SK-N-SH (cell line): ENCODE measurements at regions not wholly inside any gene's neighbourhood (a gene's known extent, or its start where the extent isn't known, plus 50 kb on each side); places are given as distances from the start of the nearest gene placed in this dataset.
A peak's percentile ranks its signal among the peaks of the same experiment; 100 is the strongest.

ENCODE experiments used
- CTCF ChIA-PET: fragments of 300-600, 350-600 bp; formaldehyde crosslinking; extraction: SDS; loops from one replicate; lab custom pipeline; 2021; lab: Yijun Ruan, JAX
- POLR2A ChIA-PET: fragments of 350-600 bp; sonication (Branson Sonifier 250); formaldehyde crosslinking; extraction: SDS; loops from one replicate; lab custom pipeline; 2020; ENCODE audit warnings: antibody characterized with exemption, inconsistent platforms; lab: Yijun Ruan, JAX
- DNase-seq: peaks from one replicate; pipeline ENCODE4 v3.0.0; 2012
- H2AFZ ChIP-seq: fragments of 200-600 bp; sonication (generic); 2 replicates; pipeline ENCODE4 v1.8.1; 2016; ENCODE audit warnings: antibody characterized with exemption, mild to moderate bottlenecking, low read depth
- H3F3A ChIP-seq: fragments of 200-600 bp; sonication (generic); replicated peaks from 2 replicates; pipeline ENCODE3; 2016; ENCODE audit warnings: antibody characterized with exemption, mild to moderate bottlenecking; ENCODE audit not compliant: insufficient read depth
- H3K27ac ChIP-seq, 2 experiments: fragments of 200-500 bp in 1 of 2; fragments of 200-600 bp in 1 of 2; sonication (Bioruptor generic) in 1 of 2; sonication (generic), shearing (Covaris generic) in 1 of 2; 2 replicates each; pipeline versions ENCODE4 v1.5.1 to v1.6.1; 2014 to 2016; ENCODE audit warnings: low read depth in 2 of 2, inconsistent platforms in 1 of 2, low read length in 1 of 2, mild to moderate bottlenecking in 1 of 2, mixed read lengths in 1 of 2
- H3K27me3 ChIP-seq: fragments of 200-600 bp; sonication (generic), shearing (Covaris generic); 2 replicates; pipeline ENCODE4 v1.6.1; 2016; ENCODE audit warnings: mixed run types; ENCODE audit not compliant: insufficient read depth
- H3K36me3 ChIP-seq, 2 experiments: fragments of 200-500 bp in 1 of 2; fragments of 200-600 bp in 1 of 2; sonication (Bioruptor generic) in 1 of 2; sonication (generic) in 1 of 2; replicated peaks in 1 of 2; 2 replicates each; pipeline versions ENCODE3 to v1.5.1; 2014 to 2016; ENCODE audit warnings: low read length in 1 of 2, mild to moderate bottlenecking in 1 of 2; ENCODE audit not compliant: insufficient read depth in 2 of 2, control insufficient read depth in 1 of 2
- H3K4me1 ChIP-seq, 2 experiments: fragments of 200-500 bp in 1 of 2; fragments of 200-600 bp in 1 of 2; sonication (Bioruptor generic) in 1 of 2; sonication (generic), shearing (Covaris generic) in 1 of 2; 2 replicates each; pipeline versions ENCODE4 v1.5.1 to v1.6.1; 2014 to 2016; ENCODE audit warnings: low read depth in 1 of 2, low read length in 1 of 2, mixed run types in 1 of 2; ENCODE audit not compliant: insufficient read depth in 2 of 2, control insufficient read depth in 1 of 2
- H3K4me2 ChIP-seq: fragments of 200-600 bp; sonication (generic), shearing (Covaris generic); 2 replicates; pipeline ENCODE4 v1.6.1; 2017; ENCODE audit warnings: mixed run types
- H3K4me3 ChIP-seq, 2 experiments: fragments of 200-500 bp in 1 of 2; fragments of 200-600 bp in 1 of 2; sonication (Bioruptor generic) in 1 of 2; sonication (generic), shearing (Covaris generic) in 1 of 2; 2 replicates each; pipeline versions ENCODE4 v1.5.1 to v1.8.1; 2014 to 2016; ENCODE audit warnings: low read depth in 2 of 2, inconsistent platforms in 1 of 2, low read length in 1 of 2, mild to moderate bottlenecking in 1 of 2, mixed read lengths in 1 of 2, moderate library complexity in 1 of 2
- H3K79me2 ChIP-seq: fragments of 200-600 bp; sonication (generic); 2 replicates; pipeline ENCODE4 v1.8.1; 2017; ENCODE audit warnings: mild to moderate bottlenecking; ENCODE audit not compliant: insufficient read depth
- H3K9ac ChIP-seq: fragments of 200-600 bp; sonication (generic); 2 replicates; pipeline ENCODE4 v1.6.1; 2017; ENCODE audit warnings: mixed run types
- H3K9me2 ChIP-seq: fragments of 200-600 bp; sonication (generic); 2 replicates; pipeline ENCODE4 v1.6.1; 2017; ENCODE audit warnings: mixed run types
- H3K9me3 ChIP-seq: fragments of 200-600 bp; sonication (generic); 2 replicates; pipeline ENCODE4 v1.6.1; 2017; ENCODE audit warnings: mixed run types, mild to moderate bottlenecking, moderate library complexity
- H4K20me1 ChIP-seq: fragments of 200-600 bp; sonication (generic); 2 replicates; pipeline ENCODE4 v1.6.1; 2017; ENCODE audit warnings: mild to moderate bottlenecking, mixed run types; ENCODE audit not compliant: insufficient read depth
- CHD2 ChIP-seq: fragments of 150-350 bp; IDR thresholded peaks from 2 replicates; pipeline ENCODE4 v1.6.1; 2018; ENCODE audit warnings: low read length; ENCODE audit not compliant: partially characterized antibody
- FOSL2 ChIP-seq: IDR thresholded peaks from 2 replicates; pipeline ENCODE4 v1.4.0; 2012; ENCODE audit warnings: low read depth, mild to moderate bottlenecking, moderate library complexity, borderline replicate concordance
- FOXJ3 ChIP-seq: sonication (generic); formaldehyde crosslinking; IDR thresholded peaks from 2 replicates; pipeline ENCODE4 v1.5.1; 2020; ENCODE audit warnings: mild to moderate bottlenecking, missing genetic modification reagents
- MEF2A ChIP-seq: IDR thresholded peaks from 2 replicates; pipeline ENCODE4 v1.4.0; 2012; ENCODE audit warnings: low read depth, borderline replicate concordance
- RXRA ChIP-seq: IDR thresholded peaks from 2 replicates; pipeline ENCODE4 v1.4.0; 2012; ENCODE audit warnings: low read depth, mild to moderate bottlenecking, borderline replicate concordance
- SIN3A ChIP-seq: IDR thresholded peaks from 2 replicates; pipeline ENCODE4 v1.6.1; 2012; ENCODE audit warnings: low read depth, mild to moderate bottlenecking, low read length, moderate library complexity, borderline replicate concordance
- TCF12 ChIP-seq: IDR thresholded peaks from 2 replicates; pipeline ENCODE4 v1.4.0; 2012
- TEAD4 ChIP-seq: IDR thresholded peaks from 2 replicates; pipeline ENCODE4 v1.4.0; 2012; ENCODE audit warnings: mild to moderate bottlenecking, borderline replicate concordance; ENCODE audit not compliant: insufficient read depth
- ZBTB33 ChIP-seq: IDR thresholded peaks from 2 replicates; pipeline ENCODE4 v1.4.0; 2012; ENCODE audit warnings: low read depth, borderline replicate concordance
- WGBS: methylation state at CpG from one replicate; pipeline ENCODE4 v1.1.6; 2017; ENCODE audit warnings: low lambda C conversion rate; 5-methylcytosine and 5-hydroxymethylcytosine counted together
- TF ChIP-seq, protein P1 (sequence below): IDR thresholded peaks from 2 replicates; pipeline ENCODE4 v1.4.0; 2012; ENCODE audit warnings: low read depth, borderline replicate concordance
- TF ChIP-seq, protein P2 (sequence below): IDR thresholded peaks from 2 replicates; pipeline ENCODE4; 2012

GRCh38 chr11:113570906-113571305 is 95.7 kb upstream of the DRD2 start:
- no peak overlapping the region for H3K4me3 ChIP-seq
- no peaks in the 10 kb centered on the region for H4K20me1 ChIP-seq
- H3K27me3 ChIP-seq: no peaks in the 10 kb centered on the region
- no peak for DNase-seq
- H3K9ac ChIP-seq: no peak overlapping the region
- TF ChIP-seq FOSL2: no peak
- ChIA-PET POLR2A (no interaction called here), CTCF (interaction anchor here (0.6 to 2.9 kb wide), 2 partner anchors 20 to 159 kb away, joined by 3 to 8 read pairs; no protein-coding TSS in a partner anchor)
- no peak overlapping the region for H2AFZ ChIP-seq
- H3K9me2 ChIP-seq: no peaks in the 10 kb centered on the region
- no peaks in the 10 kb centered on the region for H3K79me2 ChIP-seq
- H3K9me3 ChIP-seq: no peaks in the 10 kb centered on the region
- no peak overlapping the region; a peak in 1 of 4 replicates for H3K27ac ChIP-seq
- no peaks in the 10 kb centered on the region for H3F3A ChIP-seq
- H3K36me3 ChIP-seq: no peaks in the 10 kb centered on the region
- no peak overlapping the region for H3K4me2 ChIP-seq
- H3K4me1 ChIP-seq: peaks cover 0 to 41% of the 10 kb centered on the region in 2 experiments; a peak in 2 of 4 replicates

GRCh38 chr11:113569391-113569790 is 94.2 kb upstream of the DRD2 start:
- ChIA-PET CTCF (interaction anchor here (1.8 to 2.9 kb wide), 2 partner anchors 37 to 161 kb away, joined by 6 to 8 read pairs; no protein-coding TSS in a partner anchor), POLR2A (interaction anchor here (1.0 kb wide), 1 partner anchor 121 kb away, joined by 3 read pairs; no protein-coding TSS in a partner anchor)
- Histone ChIP-seq H3K9me3 (no peaks in the 10 kb centered on the region), H3K79me2 (no peaks in the 10 kb centered on the region), H3K36me3 (no peaks in the 10 kb centered on the region), H3K4me2 (no peak overlapping the region), H3K27ac (peak overlapping the region in 1 of 2 experiments; percentile 79; a peak in 2 of 4 replicates), H4K20me1 (no peaks in the 10 kb centered on the region), H3K4me1 (peaks cover 0 to 43% of the 10 kb centered on the region in 2 experiments; a peak in 2 of 4 replicates), H3K4me3 (no peak overlapping the region), H3F3A (no peaks in the 10 kb centered on the region), H3K9ac (no peak overlapping the region), H3K9me2 (no peaks in the 10 kb centered on the region), H3K27me3 (no peaks in the 10 kb centered on the region), H2AFZ (no peak overlapping the region)
- DNase-seq: no peak
- TF ChIP-seq FOXJ3: no peak
- TF ChIP-seq, protein P1, sequence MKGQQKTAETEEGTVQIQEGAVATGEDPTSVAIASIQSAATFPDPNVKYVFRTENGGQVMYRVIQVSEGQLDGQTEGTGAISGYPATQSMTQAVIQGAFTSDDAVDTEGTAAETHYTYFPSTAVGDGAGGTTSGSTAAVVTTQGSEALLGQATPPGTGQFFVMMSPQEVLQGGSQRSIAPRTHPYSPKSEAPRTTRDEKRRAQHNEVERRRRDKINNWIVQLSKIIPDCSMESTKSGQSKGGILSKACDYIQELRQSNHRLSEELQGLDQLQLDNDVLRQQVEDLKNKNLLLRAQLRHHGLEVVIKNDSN: no peak
- TF ChIP-seq SIN3A: no peak
- no peak for TF ChIP-seq RXRA
- TF ChIP-seq MEF2A: no peak
- TF ChIP-seq CHD2: no peak
- TF ChIP-seq TEAD4: no peak
- no peak for TF ChIP-seq ZBTB33
- no peak for TF ChIP-seq TCF12
- TF ChIP-seq, protein P2, sequence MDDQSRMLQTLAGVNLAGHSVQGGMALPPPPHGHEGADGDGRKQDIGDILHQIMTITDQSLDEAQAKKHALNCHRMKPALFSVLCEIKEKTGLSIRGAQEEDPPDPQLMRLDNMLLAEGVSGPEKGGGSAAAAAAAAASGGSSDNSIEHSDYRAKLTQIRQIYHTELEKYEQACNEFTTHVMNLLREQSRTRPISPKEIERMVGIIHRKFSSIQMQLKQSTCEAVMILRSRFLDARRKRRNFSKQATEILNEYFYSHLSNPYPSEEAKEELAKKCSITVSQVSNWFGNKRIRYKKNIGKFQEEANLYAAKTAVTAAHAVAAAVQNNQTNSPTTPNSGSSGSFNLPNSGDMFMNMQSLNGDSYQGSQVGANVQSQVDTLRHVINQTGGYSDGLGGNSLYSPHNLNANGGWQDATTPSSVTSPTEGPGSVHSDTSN: no peak
- 26% methylated on average over 3 of the region's 3 CpGs for WGBS
